Activated T-cell treated with anti-CD3 and anti-CD28 coated beads, Interleukin-2, amount 50 U/mL, for 4 hours (primary cell): ENCODE measurements at regions not wholly inside any gene's neighbourhood (a gene's known extent, or its start where the extent isn't known, plus 50 kb on each side); places are given as distances from the start of the nearest gene placed in this dataset.

ENCODE experiments used
- ATAC-seq, 2 donors: fragments of 200-7000 bp; cut with Tn5 transposase; one replicate each; pipeline ENCODE4 v1.10.0; 2021
- DNase-seq: peaks from one replicate; pipeline ENCODE4 v3.0.0-alpha.2; 2020
- H3K27me3 Mint-ChIP-seq: one replicate; pipeline ENCODE4 v1.8.0; 2021; ENCODE audit warnings: low read depth, mixed read lengths
- H3K36me3 Mint-ChIP-seq: one replicate; pipeline ENCODE4 v1.8.0; 2022; ENCODE audit warnings: mixed read lengths; ENCODE audit not compliant: insufficient read depth
- H3K4me1 Mint-ChIP-seq: one replicate; pipeline ENCODE4 v1.8.0; 2021; ENCODE audit warnings: low read depth, mixed read lengths
- H3K4me3 Mint-ChIP-seq: one replicate; pipeline ENCODE4 v1.8.0; 2021; ENCODE audit warnings: mild to moderate bottlenecking, moderate library complexity, mixed read lengths
- H3K9me3 Mint-ChIP-seq: one replicate; pipeline ENCODE4 v1.8.0; 2021; ENCODE audit warnings: mixed read lengths

DNA sequence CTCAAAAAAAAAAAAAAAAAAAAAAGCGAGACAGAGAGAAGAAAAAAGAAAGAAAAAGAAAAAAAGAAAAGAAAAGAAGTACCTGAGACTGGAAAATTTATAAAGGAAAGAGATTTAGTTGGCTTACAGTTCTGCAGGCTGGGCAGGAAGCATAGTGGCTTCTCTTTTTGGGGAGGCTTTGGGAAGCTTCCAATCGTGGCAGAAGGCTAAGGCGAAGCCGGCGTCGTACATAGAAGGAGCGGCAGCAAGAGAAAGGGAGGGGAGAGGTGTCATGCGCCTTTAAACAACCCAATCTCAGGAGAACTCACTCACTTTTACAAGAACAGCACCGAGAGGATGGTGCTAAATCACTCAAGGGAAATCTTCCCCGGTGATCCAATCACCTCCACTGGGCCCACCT lies 272.1 kb upstream of the FOXK1 start:
- Mint-ChIP-seq H3K4me3 (no peak overlapping the region), H3K9me3 (peaks cover 4% of the 10 kb centered on the region), H3K36me3 (no peaks in the 10 kb centered on the region), H3K27me3 (peaks cover 3% of the 10 kb centered on the region), H3K4me1 (no peaks in the 10 kb centered on the region)
- DNase-seq (no peak), ATAC-seq (no peak)

DNA sequence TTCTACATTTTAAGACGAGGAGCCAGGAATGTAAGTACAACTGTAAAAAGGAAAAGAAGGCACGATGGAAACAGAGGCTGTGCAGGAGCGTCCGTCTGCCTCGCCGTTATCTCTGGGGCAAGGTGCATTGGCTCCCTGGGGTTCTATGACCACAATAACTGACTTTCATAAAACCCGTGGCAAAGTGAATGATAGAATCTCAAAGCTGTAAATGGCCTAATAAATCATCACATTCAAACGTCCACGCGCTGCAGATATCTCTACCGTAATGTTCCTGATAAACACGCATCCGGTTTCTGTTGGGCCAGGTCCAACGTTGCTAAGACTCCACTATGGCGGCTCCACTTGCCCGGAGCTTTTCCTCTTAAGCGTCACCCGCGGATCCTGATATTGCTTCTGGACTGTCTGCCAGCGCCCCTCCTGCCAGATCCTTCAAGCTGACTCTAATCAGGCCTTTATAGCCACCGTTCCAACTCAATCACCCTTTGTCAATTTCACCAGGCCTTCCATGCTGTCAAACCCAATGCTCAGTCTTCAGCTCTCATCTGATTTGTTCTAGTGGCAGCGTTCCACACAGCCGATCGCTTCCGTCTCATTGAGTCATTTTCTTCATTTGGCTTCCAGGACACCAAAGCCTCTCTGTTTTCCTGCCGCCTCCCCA lies 265.6 kb upstream of the FOXK1 start:
- H3K4me1 Mint-ChIP-seq = no peaks in the 10 kb centered on the region
- H3K9me3 Mint-ChIP-seq = peaks cover 12% of the 10 kb centered on the region
- no peaks in the 10 kb centered on the region for H3K36me3 Mint-ChIP-seq
- H3K27me3 Mint-ChIP-seq = peaks cover 3% of the 10 kb centered on the region
- no peak for ATAC-seq
- no peak for DNase-seq
- H3K4me3 Mint-ChIP-seq = no peak overlapping the region

DNA sequence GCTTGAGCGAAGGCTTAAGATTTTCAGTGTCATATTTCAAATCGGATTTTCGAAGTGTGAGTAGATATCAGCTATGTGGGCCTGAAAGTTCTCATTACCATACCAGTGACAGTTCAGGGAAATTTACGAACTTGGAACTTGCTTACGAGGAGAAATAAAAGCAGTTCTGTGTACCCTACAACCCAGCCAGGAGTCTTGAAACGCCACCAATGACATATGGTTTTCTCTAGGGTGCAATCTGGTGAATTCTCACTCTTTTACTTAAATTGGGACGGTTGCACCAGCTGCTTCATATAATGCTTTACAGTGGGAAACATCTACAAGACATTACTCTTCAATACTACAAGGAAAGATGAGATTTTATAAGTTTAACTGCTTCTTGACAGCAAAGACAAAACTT lies 253.6 kb upstream of the FOXK1 start:
- Mint-ChIP-seq H3K9me3 (peaks cover 5% of the 10 kb centered on the region), H3K4me1 (no peaks in the 10 kb centered on the region), H3K36me3 (no peaks in the 10 kb centered on the region), H3K4me3 (no peak overlapping the region), H3K27me3 (peaks cover 13% of the 10 kb centered on the region)
- ATAC-seq (no peak), DNase-seq (no peak)

DNA sequence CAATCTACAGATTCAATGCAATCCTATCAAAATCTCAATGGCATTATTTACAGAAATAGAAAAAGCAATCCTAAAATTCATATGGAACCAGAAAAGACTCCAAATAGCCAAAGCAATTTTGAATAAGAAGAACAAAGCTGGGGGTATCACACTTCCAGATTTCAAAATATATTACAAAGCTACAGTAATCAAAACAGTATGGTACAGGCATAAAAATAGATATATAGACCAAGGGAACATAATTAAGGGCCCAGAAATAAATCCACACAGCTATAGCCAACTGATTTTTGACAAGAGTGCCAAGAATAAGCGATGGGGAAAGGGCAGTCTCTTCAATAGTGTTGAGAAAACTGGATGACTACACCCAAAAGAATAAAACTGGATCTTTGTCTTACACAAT lies 251.9 kb upstream of the FOXK1 start:
- no peaks in the 10 kb centered on the region for H3K4me1 Mint-ChIP-seq
- DNase-seq (no peak), ATAC-seq (no peak)
- no peaks in the 10 kb centered on the region for H3K36me3 Mint-ChIP-seq
- H3K27me3 Mint-ChIP-seq = peaks cover 17% of the 10 kb centered on the region
- no peak overlapping the region for H3K4me3 Mint-ChIP-seq
- H3K9me3 Mint-ChIP-seq = peaks cover 5% of the 10 kb centered on the region

DNA sequence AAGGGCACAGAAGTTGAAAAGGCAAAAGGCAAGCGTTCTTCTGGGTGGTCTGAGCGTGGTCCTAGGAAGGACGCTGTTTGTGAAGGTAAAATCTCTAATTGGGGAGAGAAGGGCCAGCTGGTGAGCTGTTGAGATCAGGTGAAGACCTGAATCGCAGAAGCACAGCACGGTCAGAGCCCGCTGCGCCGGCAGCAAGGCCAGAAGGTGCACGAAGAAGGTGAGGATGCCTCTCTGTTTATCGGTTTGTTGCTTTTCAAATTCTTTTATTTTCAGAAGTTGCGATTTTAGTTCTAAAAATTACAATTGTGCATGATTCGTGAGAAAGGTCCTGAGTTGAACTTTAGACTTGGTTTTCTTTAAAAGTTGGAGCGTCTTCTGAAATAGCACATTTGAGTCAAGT lies 247.8 kb upstream of the FOXK1 start:
- no peaks in the 10 kb centered on the region for H3K36me3 Mint-ChIP-seq
- H3K4me3 Mint-ChIP-seq = no peak overlapping the region
- ATAC-seq = no peak
- no peaks in the 10 kb centered on the region for H3K4me1 Mint-ChIP-seq
- peaks cover 22% of the 10 kb centered on the region for H3K27me3 Mint-ChIP-seq
- no peak for DNase-seq
- H3K9me3 Mint-ChIP-seq = peaks cover 5% of the 10 kb centered on the region

DNA sequence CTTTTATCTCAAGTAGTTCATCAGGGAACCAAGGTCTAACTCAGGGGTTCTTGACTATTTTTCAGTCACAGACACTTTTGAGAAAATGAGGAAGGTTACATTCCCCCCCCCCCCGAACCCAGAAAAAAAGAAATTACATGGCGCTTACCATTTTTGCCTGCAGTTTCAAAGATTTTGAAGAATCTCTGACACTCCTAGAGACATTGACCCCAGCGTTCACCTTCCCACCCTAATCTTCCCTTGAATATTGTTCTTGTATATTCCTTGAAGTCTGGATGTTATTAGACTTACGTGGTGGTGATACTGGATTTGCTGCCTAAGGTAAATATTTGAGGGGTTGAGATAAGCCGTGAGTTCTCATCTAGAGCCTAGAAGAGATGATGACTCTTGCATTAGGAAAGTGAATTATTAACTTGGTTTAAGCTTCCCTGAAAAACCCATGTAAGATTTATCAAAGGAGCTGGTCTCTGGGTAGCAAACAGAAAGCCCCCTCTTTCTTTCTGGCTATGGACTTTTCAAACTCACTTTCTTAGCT lies 245.7 kb upstream of the FOXK1 start:
- Mint-ChIP-seq H3K36me3 (no peaks in the 10 kb centered on the region), H3K9me3 (no peaks in the 10 kb centered on the region), H3K4me1 (no peaks in the 10 kb centered on the region), H3K27me3 (peaks cover 20% of the 10 kb centered on the region), H3K4me3 (no peak overlapping the region)
- DNase-seq = no peak
- no peak for ATAC-seq

DNA sequence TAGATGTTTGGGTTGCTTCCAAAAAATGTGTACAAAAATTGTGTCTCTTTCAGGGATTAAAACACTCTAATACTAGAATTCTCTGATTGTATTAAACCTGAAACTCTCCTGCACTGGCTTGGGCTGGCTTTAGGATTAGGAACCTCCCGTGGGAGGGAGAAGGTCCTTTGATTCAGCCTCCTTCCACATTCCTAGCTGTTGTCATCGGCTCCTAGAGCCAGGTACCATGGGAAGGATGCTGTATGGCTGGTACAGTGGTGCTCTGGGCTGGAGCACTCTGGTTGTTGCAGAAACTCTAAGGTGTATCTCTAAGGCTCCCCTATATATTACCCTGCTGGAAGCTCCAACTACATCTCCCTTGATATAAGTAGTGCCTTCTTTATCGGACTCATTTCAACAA lies 245.2 kb upstream of the FOXK1 start:
- no peak for DNase-seq
- Mint-ChIP-seq H3K9me3 (no peaks in the 10 kb centered on the region), H3K27me3 (peaks cover 20% of the 10 kb centered on the region), H3K4me3 (no peak overlapping the region), H3K36me3 (no peaks in the 10 kb centered on the region), H3K4me1 (no peaks in the 10 kb centered on the region)
- no peak for ATAC-seq

DNA sequence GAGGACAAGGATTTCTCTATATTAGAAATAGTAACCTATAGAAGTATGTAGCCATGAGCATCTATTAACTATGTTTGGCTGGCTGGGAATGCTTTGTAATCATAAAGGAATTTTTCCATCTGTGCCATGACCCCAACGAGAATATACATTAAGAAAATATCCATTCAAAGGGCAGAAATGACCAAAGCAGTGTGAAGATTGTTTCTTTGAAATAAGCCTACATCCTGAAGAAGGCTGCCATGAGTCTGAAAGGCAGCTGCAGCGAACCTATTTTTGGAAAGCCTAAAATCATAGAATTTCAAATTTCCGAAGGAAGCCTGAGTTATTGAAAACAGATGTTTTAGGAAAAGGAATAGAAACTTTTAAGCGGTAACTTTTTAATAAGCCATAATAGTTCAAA lies 244.2 kb upstream of the FOXK1 start:
- ATAC-seq = no peak
- Mint-ChIP-seq H3K4me1 (no peaks in the 10 kb centered on the region), H3K4me3 (no peak overlapping the region), H3K9me3 (no peaks in the 10 kb centered on the region), H3K27me3 (peaks cover 20% of the 10 kb centered on the region), H3K36me3 (no peaks in the 10 kb centered on the region)
- DNase-seq = no peak

DNA sequence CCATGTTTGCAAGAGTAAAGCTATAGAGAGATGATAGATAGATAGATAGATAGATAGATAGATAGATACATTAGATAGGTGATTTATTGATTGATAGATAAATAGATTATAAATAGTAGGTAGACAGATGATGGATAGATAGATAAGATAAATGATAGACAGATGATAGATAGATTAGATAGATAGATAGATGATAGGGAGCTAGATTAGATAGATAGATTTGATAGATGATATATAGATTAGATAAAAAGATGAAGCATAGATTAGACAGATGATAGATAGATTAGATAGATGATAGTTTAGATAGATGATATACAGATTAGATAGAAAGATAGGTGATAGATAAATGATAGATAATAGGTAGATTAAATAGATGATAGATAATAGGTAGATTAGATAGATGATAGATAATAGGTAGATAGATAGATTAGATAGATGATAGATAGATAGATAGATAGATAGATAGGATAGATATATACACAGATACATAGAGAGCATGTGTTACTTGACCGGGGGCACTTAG lies 243.3 kb upstream of the FOXK1 start:
- Mint-ChIP-seq H3K4me3 (no peak overlapping the region), H3K4me1 (no peaks in the 10 kb centered on the region), H3K9me3 (no peaks in the 10 kb centered on the region), H3K36me3 (no peaks in the 10 kb centered on the region), H3K27me3 (peaks cover 20% of the 10 kb centered on the region)
- DNase-seq = no peak
- ATAC-seq = no peak

DNA sequence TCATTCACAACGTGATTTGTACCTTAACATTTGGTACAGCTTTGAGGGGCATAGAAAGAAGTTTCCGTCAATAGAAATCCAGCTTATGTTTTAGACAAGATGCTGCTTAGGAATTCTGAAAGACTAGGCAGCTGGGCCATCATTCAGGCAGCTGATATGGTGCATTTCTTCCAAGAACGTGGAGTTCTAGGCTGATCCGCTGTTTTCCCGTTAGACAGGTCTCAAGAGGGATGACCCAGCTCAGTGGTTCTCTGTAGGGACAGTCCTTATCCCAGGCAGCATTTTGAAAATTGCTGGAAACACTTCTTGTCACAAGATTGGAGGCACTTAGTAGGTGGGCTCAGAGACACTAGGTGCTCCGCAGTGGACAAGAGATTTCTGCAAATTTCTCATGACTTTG lies 242.7 kb upstream of the FOXK1 start:
- no peak for ATAC-seq
- Mint-ChIP-seq H3K4me3 (no peak overlapping the region), H3K36me3 (no peaks in the 10 kb centered on the region), H3K27me3 (peaks cover 21% of the 10 kb centered on the region), H3K4me1 (no peaks in the 10 kb centered on the region), H3K9me3 (no peaks in the 10 kb centered on the region)
- no peak for DNase-seq

DNA sequence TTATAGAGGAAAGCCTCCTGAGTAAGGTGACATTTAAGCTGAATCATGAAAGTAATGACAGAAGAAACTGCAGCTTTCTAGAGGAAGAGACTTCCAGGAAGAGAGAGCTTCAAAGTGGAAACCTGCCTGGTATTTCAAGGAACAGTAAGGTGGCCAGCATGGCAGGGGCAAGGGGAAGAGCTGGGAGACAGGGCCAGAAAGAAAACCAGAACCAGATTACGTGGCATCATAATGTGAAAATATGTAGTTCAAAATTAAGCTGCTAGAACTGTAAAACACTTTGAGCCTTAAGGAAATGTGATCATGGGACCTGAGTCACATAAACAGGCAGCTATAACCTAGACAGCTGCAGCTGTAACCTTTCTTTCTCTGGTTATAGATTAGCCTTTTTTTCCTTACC lies 238.0 kb upstream of the FOXK1 start:
- Mint-ChIP-seq H3K4me3 (no peak overlapping the region), H3K27me3 (peaks cover 3% of the 10 kb centered on the region), H3K9me3 (no peaks in the 10 kb centered on the region), H3K4me1 (no peaks in the 10 kb centered on the region), H3K36me3 (no peaks in the 10 kb centered on the region)
- ATAC-seq (no peak), DNase-seq (no peak)

DNA sequence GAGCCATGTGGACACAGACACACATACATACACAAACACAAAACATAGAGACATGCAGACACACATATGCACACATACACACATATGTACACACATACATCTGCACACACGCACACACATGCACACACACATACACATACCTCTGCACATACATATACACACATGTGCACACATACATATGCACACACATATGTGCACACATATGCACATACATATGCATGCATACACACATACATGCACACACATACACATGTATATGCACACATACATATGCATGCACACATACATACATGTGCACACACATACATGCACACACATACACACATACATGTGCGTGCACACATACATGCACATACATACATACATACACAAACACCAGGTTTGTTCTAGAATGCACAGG lies 236.3 kb upstream of the FOXK1 start:
- H3K27me3 Mint-ChIP-seq = peaks cover 3% of the 10 kb centered on the region
- H3K36me3 Mint-ChIP-seq = no peaks in the 10 kb centered on the region
- H3K4me1 Mint-ChIP-seq = no peaks in the 10 kb centered on the region
- ATAC-seq (no peak), DNase-seq (no peak)
- H3K4me3 Mint-ChIP-seq = no peak overlapping the region
- no peaks in the 10 kb centered on the region for H3K9me3 Mint-ChIP-seq

DNA sequence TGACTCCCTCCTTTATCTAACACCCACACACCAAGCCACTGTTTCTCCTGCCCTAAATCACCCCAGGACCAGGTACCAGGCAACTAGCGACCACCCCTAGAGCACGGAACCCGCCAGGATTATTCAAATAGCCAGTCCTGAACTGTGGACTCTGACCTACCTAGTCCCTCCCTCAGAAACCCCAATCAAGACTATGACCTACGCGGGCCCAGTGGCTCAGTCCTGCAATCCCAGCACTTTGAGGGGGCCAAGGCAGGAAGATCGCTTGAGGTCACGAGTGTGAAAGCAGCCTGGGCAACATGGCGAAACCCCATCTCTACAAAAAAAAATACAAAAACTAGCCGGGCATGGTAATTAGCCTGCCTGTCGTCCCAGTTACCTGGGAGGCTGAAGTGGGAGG lies 232.8 kb upstream of the FOXK1 start:
- Mint-ChIP-seq H3K36me3 (no peaks in the 10 kb centered on the region), H3K4me3 (no peak overlapping the region), H3K9me3 (no peaks in the 10 kb centered on the region), H3K27me3 (no peaks in the 10 kb centered on the region), H3K4me1 (no peaks in the 10 kb centered on the region)
- ATAC-seq (no peak), DNase-seq (no peak)

DNA sequence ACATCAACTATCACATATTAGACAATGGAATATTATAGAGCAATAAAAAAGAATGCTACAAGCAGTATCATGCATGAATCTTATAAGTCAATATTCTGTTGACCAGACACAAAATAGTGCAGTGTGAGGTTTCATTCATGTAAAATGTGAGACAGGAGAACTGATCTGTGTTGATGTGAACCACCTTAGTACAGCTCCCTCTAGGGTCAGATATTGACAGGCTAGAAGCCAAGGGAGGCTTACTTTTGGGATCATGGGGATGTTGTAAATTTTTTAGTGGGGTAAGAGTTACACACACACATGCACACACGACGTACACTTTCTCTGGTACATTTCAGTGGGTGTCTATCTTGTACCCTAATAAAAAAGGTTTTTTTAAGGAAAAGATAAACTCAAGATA lies 231.6 kb upstream of the FOXK1 start:
- Mint-ChIP-seq H3K4me1 (no peaks in the 10 kb centered on the region), H3K27me3 (no peaks in the 10 kb centered on the region), H3K9me3 (no peaks in the 10 kb centered on the region), H3K36me3 (no peaks in the 10 kb centered on the region), H3K4me3 (no peak overlapping the region)
- ATAC-seq (no peak), DNase-seq (no peak)

DNA sequence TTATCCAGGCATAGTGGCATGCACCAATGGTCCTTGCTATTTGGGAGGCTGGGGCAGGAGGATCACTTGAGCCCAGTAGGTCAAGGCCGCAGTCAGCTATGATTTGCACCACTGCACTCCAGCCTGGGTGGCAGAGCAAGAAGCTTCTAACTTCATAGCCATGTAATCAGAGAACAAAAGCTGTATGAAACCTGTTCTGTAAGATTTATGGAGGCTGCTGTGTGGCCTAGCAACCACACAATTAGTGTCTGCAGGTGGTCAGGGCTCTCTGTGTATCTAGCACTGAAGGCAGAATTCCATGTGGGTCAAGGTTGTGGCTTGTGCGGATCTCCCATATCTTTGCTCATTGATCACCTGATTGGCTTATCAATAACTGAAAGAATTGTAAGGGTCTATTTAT lies 221.5 kb upstream of the FOXK1 start:
- Mint-ChIP-seq H3K4me1 (no peaks in the 10 kb centered on the region), H3K36me3 (no peaks in the 10 kb centered on the region)

More for the DNA sequence above, 221.5 kb upstream of the FOXK1 start:
- Mint-ChIP-seq H3K9me3 (peaks cover 6% of the 10 kb centered on the region), H3K27me3 (peaks cover 7% of the 10 kb centered on the region), H3K4me3 (no peak overlapping the region)
- ATAC-seq = no peak
- no peak for DNase-seq
